ENCODE measurements at regions not wholly inside any gene's neighbourhood (a gene's known extent, or its start where the extent isn't known, plus 50 kb on each side); places are given as distances from the start of the nearest gene placed in this dataset.

- Histone ChIP-seq H4K5ac (ENCODE audit: low read depth, low read length) (no peak overlapping the region), H4K91ac (ENCODE audit: insufficient read depth, low read depth, low read length) (peak overlapping the region; percentile 70; the same call in 1 of the 2 replicates), H3K18ac (ENCODE audit: low read depth, low read length) (no peak overlapping the region), H3K9me1 (ENCODE audit: insufficient read depth, low read length) (peaks cover 19% of the 10 kb centered on the region), H2BK5ac (ENCODE audit: low read depth, low read length, poor library complexity, severe bottlenecking) (no peak overlapping the region), H3K4me2 (ENCODE audit: low read depth, low read length) (no peak overlapping the region), H3K4me3 (ENCODE audit: insufficient read depth, low read depth, low read length) (no peak overlapping the region), H3K23ac (ENCODE audit: low read depth, low read length) (no peak overlapping the region), H2AK9ac (replicated peaks; ENCODE audit: low read depth, low read length, poor library complexity) (no peak overlapping the region), H2BK20ac (ENCODE audit: low read depth, low read length) (peak overlapping the region; percentile 66; the same call in 1 of the 2 replicates), H3K27ac (ENCODE audit: insufficient read depth, low read length) (no peak overlapping the region), H3K14ac (replicated peaks; ENCODE audit: low read depth, low read length) (no peak overlapping the region), H3K4me1 (ENCODE audit: control insufficient read depth, insufficient read depth, low read length) (peaks cover 17% of the 10 kb centered on the region), H3K4ac (ENCODE audit: low read depth, low read length) (peak overlapping the region; percentile 25; the same call in 1 of the 2 replicates), H2AK5ac (ENCODE audit: low read depth, low read length) (peak overlapping the region; percentile 61), H2AFZ (replicated peaks; ENCODE audit: low read length, poor library complexity) (no peak overlapping the region), H3K27me3 (ENCODE audit: control insufficient read depth, insufficient read depth, low read length) (no peaks in the 10 kb centered on the region), H3K9ac (ENCODE audit: low read depth, low read length) (no peak overlapping the region), H2BK120ac (ENCODE audit: low read depth, low read length) (peak overlapping the region; percentile 35; the same call in 1 of the 2 replicates), H2BK15ac (ENCODE audit: low read depth, low read length) (no peak overlapping the region), H3K36me3 (ENCODE audit: control insufficient read depth, insufficient read depth, low read length) (no peaks in the 10 kb centered on the region), H4K8ac (ENCODE audit: low read depth in 2 of 2, low read length in 2 of 2) (no peak overlapping the region), H4K20me1 (ENCODE audit: insufficient read depth, low read length) (no peaks in the 10 kb centered on the region), H3K79me1 (ENCODE audit: low read depth in 1 of 2, low read length in 2 of 2) (peaks cover 0 to 17% of the 10 kb centered on the region in 2 experiments; a peak in 1 of 4 replicates), H3K9me3 (ENCODE audit: control insufficient read depth, insufficient read depth, low read length) (peaks cover 3% of the 10 kb centered on the region; the same call in 1 of the 2 replicates), H3K56ac (ENCODE audit: extremely low read depth, insufficient read depth, low read length) (no peak overlapping the region)
- ChIA-PET POLR2A (ENCODE audit: unreplicated experiment) (no interaction called here), CTCF (no interaction called here)
- no peak for DNase-seq
- in situ Hi-C loops (cut with MboI; ENCODE audit: low sequenced_read_pairs) (no loop called here), intact Hi-C loops (cut with micrococcal nuclease) (no loop called here), dilution Hi-C loops (cut with HindIII; ENCODE audit: low sequenced_read_pairs, unreplicated experiment) (no loop called here)
- TF ChIP-seq BHLHE40 (IDR thresholded peaks at IDR 0.05; ENCODE audit: low read depth, low read length) (no peak), SMC3 (IDR thresholded peaks at IDR 0.05; ENCODE audit: low read depth, low read length) (no peak), USF2 (IDR thresholded peaks at IDR 0.05; ENCODE audit: low read depth, low read length) (no peak), RCOR1 (IDR thresholded peaks at IDR 0.05; ENCODE audit: insufficient replicate concordance, low read length) (no peak), FOS (IDR thresholded peaks at IDR 0.05; ENCODE audit: low read depth, low read length) (no peak), RAD21 (IDR thresholded peaks at IDR 0.05; ENCODE audit: low read length) (no peak), CHD1 (IDR thresholded peaks at IDR 0.05; ENCODE audit: low read depth, low read length) (no peak), CTCF (conservative IDR thresholded peaks at IDR 0.05; ENCODE audit: low read depth, low read length) (no peak), POLR2A (IDR thresholded peaks at IDR 0.05; ENCODE audit: low read depth, low read length) (no peak), MAZ (IDR thresholded peaks at IDR 0.05; ENCODE audit: borderline replicate concordance, low read depth, low read length) (no peak)
- BruUV-seq (replicated peaks): no TSS peak
- ATAC-seq (ENCODE audit: low read depth): no peak
- 87% methylated on average over 3 of the region's 10 CpGs; no CpG with 5 or more reads in 1 of the 2 experiments for WGBS, 2 experiments (ENCODE audit: extremely low coverage in 2 of 2, insufficient read length in 1 of 2)
Observed at GRCh38 chr2:240377366-240377765, 58.1 kb upstream of the GPC1 start.

All from IMR-90 (cell line).